Mucosa of gallbladder (tissue), 1 donor: ENCODE measurements at regions not wholly inside any gene's neighbourhood (a gene's known extent, or its start where the extent isn't known, plus 50 kb on each side); places are given as distances from the start of the nearest gene placed in this dataset.
"Not testable (repeated sequence)": the region's sequence is repeated elsewhere in the genome, so short reads cannot be mapped to it uniquely, and the experiment has no call there.

Source experiments
- DNase-seq: peaks from one replicate; pipeline ENCODE4 v3.0.0-alpha.2; 2020; ENCODE audit warnings: low spot score
- donor health status: DM: no; HTN: no; CAD: no.

GRCh38 chr4:81599742-81600380 lies 128.2 kb upstream of the RASGEF1B start:
- no peak for DNase-seq

GRCh38 chr4:81595798-81596610 lies 124.3 kb upstream of the RASGEF1B start:
- DNase-seq: no peak

- DNase-seq: no peak
Observed at GRCh38 chr4:81595287-81595686, 123.6 kb upstream of the RASGEF1B start.

- no peak for DNase-seq
Observed at GRCh38 chr4:81594490-81595159, 122.9 kb upstream of the RASGEF1B start.

GRCh38 chr4:81592701-81593100 lies 121.0 kb upstream of the RASGEF1B start:
- DNase-seq: no peak

GRCh38 chr4:81590596-81590995 lies 118.9 kb upstream of the RASGEF1B start:
- DNase-seq: no peak

GRCh38 chr4:81589262-81589661 lies 117.6 kb upstream of the RASGEF1B start:
- DNase-seq: no peak

GRCh38 chr4:81586706-81587105 lies 115.0 kb upstream of the RASGEF1B start:
- no peak for DNase-seq

- not testable (repeated sequence) for DNase-seq
Observed at GRCh38 chr4:81580994-81581374, 109.3 kb upstream of the RASGEF1B start.

GRCh38 chr4:81580346-81580993 lies 108.8 kb upstream of the RASGEF1B start:
- DNase-seq: no peak

GRCh38 chr4:81577392-81577791 lies 105.7 kb upstream of the RASGEF1B start:
- no peak for DNase-seq

- DNase-seq: no peak
Observed at GRCh38 chr4:81574991-81575390, 103.3 kb upstream of the RASGEF1B start.

- DNase-seq: no peak
Observed at GRCh38 chr4:81573840-81574239, 102.1 kb upstream of the RASGEF1B start.

GRCh38 chr4:81572402-81572801 lies 100.7 kb upstream of the RASGEF1B start:
- no peak for DNase-seq

GRCh38 chr4:81571105-81571504 lies 99.4 kb upstream of the RASGEF1B start:
- no peak for DNase-seq

GRCh38 chr4:81566161-81566591 lies 94.5 kb upstream of the RASGEF1B start:
- DNase-seq: no peak

- DNase-seq: peak; percentile 67
Observed at GRCh38 chr4:81565142-81565870, 93.6 kb upstream of the RASGEF1B start.

- no peak for DNase-seq
Observed at GRCh38 chr4:81564025-81564424, 92.3 kb upstream of the RASGEF1B start.

GRCh38 chr4:81562093-81562492 lies 90.4 kb upstream of the RASGEF1B start:
- no peak for DNase-seq

GRCh38 chr4:81557306-81557705 lies 85.6 kb upstream of the RASGEF1B start:
- no peak for DNase-seq

- no peak for DNase-seq
Observed at GRCh38 chr4:81555489-81555888, 83.8 kb upstream of the RASGEF1B start.

- DNase-seq: no peak
Observed at GRCh38 chr4:81552086-81552485, 80.4 kb upstream of the RASGEF1B start.
